Fibroblast of pulmonary artery (primary cell): ENCODE measurements at regions not wholly inside any gene's neighbourhood (a gene's known extent, or its start where the extent isn't known, plus 50 kb on each side); places are given as distances from the start of the nearest gene placed in this dataset.

Experiments used
- DNase-seq: peaks from one replicate; pipeline ENCODE4 v3.0.0-alpha.2; 2010; ENCODE audit warnings: low read depth
- H3K4me3 ChIP-seq: replicated peaks from 2 replicates; pipeline ENCODE4 v1.5.1; 2011; ENCODE audit warnings: low read depth, mild to moderate bottlenecking, control low read depth, low read length, moderate library complexity
- CTCF ChIP-seq: IDR thresholded peaks from 2 replicates; pipeline ENCODE4 v1.5.1; 2011; ENCODE audit warnings: mild to moderate bottlenecking, control low read depth, low read length, inconsistent platforms; ENCODE audit errors: missing control alignments

GRCh38 chr12:42741771-42742510, 152.4 kb upstream of the PRICKLE1 start:
- peak; percentile 60 for DNase-seq
- no peak for TF ChIP-seq CTCF
- H3K4me3 ChIP-seq: no peak overlapping the region

GRCh38 chr12:42741091-42741490, 151.5 kb upstream of the PRICKLE1 start:
- no peak for DNase-seq
- H3K4me3 ChIP-seq: no peak overlapping the region
- no peak for TF ChIP-seq CTCF

- TF ChIP-seq CTCF: no peak
- no peak overlapping the region for H3K4me3 ChIP-seq
- DNase-seq: no peak
Observed at GRCh38 chr12:42737398-42737797, 147.9 kb upstream of the PRICKLE1 start.

- H3K4me3 ChIP-seq: no peak overlapping the region
- TF ChIP-seq CTCF: no peak
- no peak for DNase-seq
Observed at GRCh38 chr12:42735861-42736361, 146.4 kb upstream of the PRICKLE1 start.

- no peak for TF ChIP-seq CTCF
- no peak overlapping the region for H3K4me3 ChIP-seq
- DNase-seq: no peak
Observed at GRCh38 chr12:42733911-42734310, 144.4 kb upstream of the PRICKLE1 start.

- TF ChIP-seq CTCF: no peak
- no peak overlapping the region for H3K4me3 ChIP-seq
- no peak for DNase-seq
Observed at GRCh38 chr12:42732908-42733411, 143.4 kb upstream of the PRICKLE1 start.

- no peak for TF ChIP-seq CTCF
- DNase-seq: peak; percentile 42
Observed at GRCh38 chr12:42730291-42730690, 140.7 kb upstream of the PRICKLE1 start.

More at GRCh38 chr12:42730291-42730690, 140.7 kb upstream of the PRICKLE1 start:
- no peak overlapping the region for H3K4me3 ChIP-seq
